ENCODE measurements at regions not wholly inside any gene's neighbourhood (a gene's known extent, or its start where the extent isn't known, plus 50 kb on each side); places are given as distances from the start of the nearest gene placed in this dataset.

GRCh38 chr3:147589016-147589415 is 179.9 kb downstream of the ZIC1 start:
- peak; percentile 1 for DNase-seq (ENCODE audit: low read depth)

GRCh38 chr3:147604136-147604535 is 195.0 kb downstream of the ZIC1 start:
- DNase-seq (ENCODE audit: low read depth), result no peak

- no peak for DNase-seq (ENCODE audit: low read depth)
Measured at GRCh38 chr3:147613725-147614124, 204.6 kb downstream of the ZIC1 start.

GRCh38 chr3:147614210-147614609 is 205.0 kb downstream of the ZIC1 start:
- no peak for DNase-seq (ENCODE audit: low read depth)

- no peak for DNase-seq (ENCODE audit: low read depth)
Measured at GRCh38 chr3:147615035-147615434, 205.9 kb downstream of the ZIC1 start.

- DNase-seq (ENCODE audit: low read depth), result peak; percentile 8
Measured at GRCh38 chr3:147616998-147617619, 207.9 kb downstream of the ZIC1 start.

- no peak for DNase-seq (ENCODE audit: low read depth)
Measured at GRCh38 chr3:147618691-147619090, 209.5 kb downstream of the ZIC1 start.

GRCh38 chr3:147619921-147620560 is 210.9 kb downstream of the ZIC1 start:
- DNase-seq (ENCODE audit: low read depth), result no peak

- no peak for DNase-seq (ENCODE audit: low read depth)
Measured at GRCh38 chr3:147620906-147621305, 211.7 kb downstream of the ZIC1 start.

GRCh38 chr3:147630921-147631415 is 221.8 kb downstream of the ZIC1 start:
- no peak for DNase-seq (ENCODE audit: low read depth)

GRCh38 chr3:147640781-147641180 is 231.6 kb downstream of the ZIC1 start:
- no peak for DNase-seq (ENCODE audit: low read depth)

- no peak for DNase-seq (ENCODE audit: low read depth)
Measured at GRCh38 chr3:147645761-147646160, 236.6 kb downstream of the ZIC1 start.

GRCh38 chr3:147649475-147649874 is 240.3 kb downstream of the ZIC1 start:
- no peak for DNase-seq (ENCODE audit: low read depth)

GRCh38 chr3:147651107-147651778 is 242.1 kb downstream of the ZIC1 start:
- DNase-seq (ENCODE audit: low read depth), result no peak

GRCh38 chr3:147652651-147653366 is 243.6 kb downstream of the ZIC1 start:
- DNase-seq (ENCODE audit: low read depth), result no peak

- no peak for DNase-seq (ENCODE audit: low read depth)
Measured at GRCh38 chr3:147653367-147653923, 244.3 kb downstream of the ZIC1 start.

- peak; percentile 14 for DNase-seq (ENCODE audit: low read depth)
Measured at GRCh38 chr3:147654827-147655226, 245.7 kb downstream of the ZIC1 start.

- DNase-seq (ENCODE audit: low read depth), result no peak
Measured at GRCh38 chr3:147655236-147655635, 246.1 kb downstream of the ZIC1 start.

GRCh38 chr3:147656023-147656422 is 246.9 kb downstream of the ZIC1 start:
- DNase-seq (ENCODE audit: low read depth), result no peak

GRCh38 chr3:147661916-147662315 is 252.8 kb downstream of the ZIC1 start:
- DNase-seq (ENCODE audit: low read depth), result no peak

- DNase-seq (ENCODE audit: low read depth), result no peak
Measured at GRCh38 chr3:147662705-147663104, 253.5 kb downstream of the ZIC1 start.

- DNase-seq (ENCODE audit: low read depth), result no peak
Measured at GRCh38 chr3:147669077-147669476, 259.9 kb downstream of the ZIC1 start.

Measured in fibroblast of gingiva (primary cell).